ENCODE measurements at regions not wholly inside any gene's neighbourhood (a gene's known extent, or its start where the extent isn't known, plus 50 kb on each side); places are given as distances from the start of the nearest gene placed in this dataset.

GRCh38 chr4:158050942-158051341, 121.9 kb downstream of the GASK1B start:
- TF ChIP-seq CTCF (IDR thresholded peaks at IDR 0.05), result no peak
- TF ChIP-seq POLR2A (IDR thresholded peaks at IDR 0.05), result no peak
